HCT116 (cell line): ENCODE measurements at regions not wholly inside any gene's neighbourhood (a gene's known extent, or its start where the extent isn't known, plus 50 kb on each side); places are given as distances from the start of the nearest gene placed in this dataset.

Experiments
- ATAC-seq: fragments of 200-7000 bp; cut with Tn5 transposase; 2 replicates; pipeline ENCODE4 v1.9.1; 2020; ENCODE audit warnings: mild to moderate bottlenecking, moderate library complexity
- BruUV-seq: library from RNA; stranded (reverse); fragments of 400-500 nt; replicated peaks from 2 replicates; lab custom pipeline; 2021; lab: Mats Ljungman, UMichigan
- CTCF ChIA-PET: fragments of 300-600 bp; sonication (Branson Sonifier 250); formaldehyde crosslinking; loops from one replicate; lab custom pipeline; 2021; ENCODE audit warnings: antibody characterized with exemption; lab: Charles Lee
- POLR2A ChIA-PET: fragments of 300-600, 350-600 bp; sonication (Branson Sonifier 250); formaldehyde crosslinking; loops from one replicate; lab custom pipeline; 2021; ENCODE audit warnings: antibody characterized with exemption; lab: Charles Lee
- RAD21 ChIA-PET, 2 experiments: fragments of 300-600 bp; sonication (Branson Sonifier 250); formaldehyde crosslinking; loops; one replicate each; lab custom pipeline; 2023; ENCODE audit warnings: low total read pairs in 2 of 2; ENCODE audit not compliant: uncharacterized antibody in 2 of 2, unreplicated experiment in 2 of 2, low non-redundant PET in 1 of 2; lab: Charles Lee
- DNase-seq: peaks from one replicate; pipeline ENCODE4 v3.0.0-alpha.2; 2010; ENCODE audit warnings: low read depth, low spot score
- H2AFZ ChIP-seq: fragments of 200-600 bp; shearing (Covaris generic), sonication (generic); 2 replicates; pipeline ENCODE4 v1.6.1; 2017; ENCODE audit warnings: low read depth, mixed run types, mixed read lengths, antibody characterized with exemption, low read length; ENCODE audit not compliant: poor library complexity, severe bottlenecking
- H3K27ac ChIP-seq: 2 replicates; pipeline ENCODE4 v1.5.1; 2012; ENCODE audit warnings: low read depth, low read length
- H3K27me3 ChIP-seq: fragments of 200-600 bp; sonication (generic); 2 replicates; pipeline ENCODE4 v1.6.1; 2016; ENCODE audit warnings: mixed run types, low read length, mixed read lengths; ENCODE audit not compliant: insufficient read depth
- H3K36me3 ChIP-seq, 2 experiments: fragments of 200-500 bp in 1 of 2; fragments of 200-600 bp in 1 of 2; sonication (Bioruptor generic) in 1 of 2; sonication (generic) in 1 of 2; 2 replicates each; pipeline versions ENCODE4 v1.5.1 to v1.6.1; 2014 to 2016; ENCODE audit warnings: low read length in 2 of 2, inconsistent platforms in 1 of 2, mixed read lengths in 1 of 2, mixed run types in 1 of 2; ENCODE audit not compliant: insufficient read depth in 2 of 2, control insufficient read depth in 1 of 2
- H3K4me1 ChIP-seq, 2 experiments: fragments of 200-600 bp in 1 of 2; sonication (generic) in 1 of 2; 2 replicates each; pipeline versions ENCODE4 v1.5.1 to v1.6.1; 2012 to 2017; ENCODE audit warnings: low read length in 2 of 2, inconsistent platforms in 1 of 2, mild to moderate bottlenecking in 1 of 2, mixed read lengths in 1 of 2, mixed run types in 1 of 2, moderate library complexity in 1 of 2; ENCODE audit not compliant: insufficient read depth in 2 of 2, control insufficient read depth in 1 of 2
- H3K4me2 ChIP-seq: fragments of 200-600 bp; sonication (generic); 2 replicates; pipeline ENCODE4 v1.6.1; 2017; ENCODE audit warnings: mixed run types, low read length, mixed read lengths
- H3K4me3 ChIP-seq, 2 experiments: fragments of 200-600 bp in 1 of 2; sonication (generic) in 1 of 2; replicated peaks in 1 of 2; 2 replicates each; pipeline ENCODE4 v1.5.1; 2011 to 2016; ENCODE audit warnings: low read length in 2 of 2, control low read depth in 1 of 2, low read depth in 1 of 2, mild to moderate bottlenecking in 1 of 2, mixed read lengths in 1 of 2, mixed run types in 1 of 2
- H3K79me2 ChIP-seq: fragments of 200-600 bp; sonication (generic); 2 replicates; pipeline ENCODE4 v1.6.1; 2017; ENCODE audit warnings: mild to moderate bottlenecking, mixed run types, low read length, moderate library complexity, mixed read lengths; ENCODE audit not compliant: insufficient read depth
- H3K9ac ChIP-seq: fragments of 200-600 bp; sonication (generic); 2 replicates; pipeline ENCODE4 v1.6.1; 2016; ENCODE audit warnings: low read length, mixed read lengths
- H3K9me2 ChIP-seq: fragments of 200-600 bp; sonication (generic), shearing (Covaris generic); 2 replicates; pipeline ENCODE4 v1.6.1; 2017; ENCODE audit warnings: mixed run types, mild to moderate bottlenecking, moderate library complexity; ENCODE audit not compliant: insufficient read depth
- H3K9me3 ChIP-seq, 2 experiments: fragments of 200-500 bp in 1 of 2; fragments of 200-600 bp in 1 of 2; sonication (Bioruptor generic) in 1 of 2; sonication (generic) in 1 of 2; 2 replicates each; pipeline ENCODE4 v1.6.1; 2014 to 2017; ENCODE audit warnings: low read length in 2 of 2, mixed read lengths in 2 of 2, inconsistent platforms in 1 of 2, low read depth in 1 of 2, mild to moderate bottlenecking in 1 of 2, mixed run types in 1 of 2, moderate library complexity in 1 of 2; ENCODE audit not compliant: control insufficient read depth in 1 of 2, insufficient read depth in 1 of 2
- H4K20me1 ChIP-seq: fragments of 200-600 bp; sonication (generic), shearing (Covaris generic); 2 replicates; pipeline ENCODE4 v1.6.1; 2017; ENCODE audit warnings: mixed run types, mild to moderate bottlenecking, moderate library complexity; ENCODE audit not compliant: insufficient read depth
- EGR1 ChIP-seq: IDR thresholded peaks from 2 replicates; pipeline ENCODE4 v1.6.1; 2012; ENCODE audit warnings: low read depth
- EZH2phosphoT487 ChIP-seq: fragments of 200-600 bp; IDR thresholded peaks from 2 replicates; pipeline ENCODE4 v1.6.1; 2018; ENCODE audit warnings: antibody characterized with exemption, borderline replicate concordance
- FOSL1 ChIP-seq: IDR thresholded peaks from 2 replicates; pipeline ENCODE4 v1.6.1; 2012; ENCODE audit warnings: low read depth
- JUND ChIP-seq: IDR thresholded peaks from 2 replicates; pipeline ENCODE4 v1.6.1; 2012
- SP1 ChIP-seq: IDR thresholded peaks from 2 replicates; pipeline ENCODE4 v1.6.1; 2012; ENCODE audit warnings: low read depth
- YY1 ChIP-seq: IDR thresholded peaks from 2 replicates; pipeline ENCODE4 v1.6.1; 2011; ENCODE audit warnings: low read length, low read depth, moderate library complexity, mild to moderate bottlenecking; ENCODE audit not compliant: insufficient replicate concordance; ENCODE audit errors: extremely low read depth
- ZNF274 ChIP-seq: fragments of 200-500 bp; sonication (Bioruptor generic); IDR thresholded peaks from 2 replicates; pipeline ENCODE4 v1.6.1; 2014; ENCODE audit warnings: mild to moderate bottlenecking, low read depth, low read length, inconsistent platforms
- intact Hi-C: fragments of 100-400 bp; cut with micrococcal nuclease; formaldehyde crosslinking; loops from 2 replicates; pipeline ENCODE4 v1.10.0; 2022

DNA sequence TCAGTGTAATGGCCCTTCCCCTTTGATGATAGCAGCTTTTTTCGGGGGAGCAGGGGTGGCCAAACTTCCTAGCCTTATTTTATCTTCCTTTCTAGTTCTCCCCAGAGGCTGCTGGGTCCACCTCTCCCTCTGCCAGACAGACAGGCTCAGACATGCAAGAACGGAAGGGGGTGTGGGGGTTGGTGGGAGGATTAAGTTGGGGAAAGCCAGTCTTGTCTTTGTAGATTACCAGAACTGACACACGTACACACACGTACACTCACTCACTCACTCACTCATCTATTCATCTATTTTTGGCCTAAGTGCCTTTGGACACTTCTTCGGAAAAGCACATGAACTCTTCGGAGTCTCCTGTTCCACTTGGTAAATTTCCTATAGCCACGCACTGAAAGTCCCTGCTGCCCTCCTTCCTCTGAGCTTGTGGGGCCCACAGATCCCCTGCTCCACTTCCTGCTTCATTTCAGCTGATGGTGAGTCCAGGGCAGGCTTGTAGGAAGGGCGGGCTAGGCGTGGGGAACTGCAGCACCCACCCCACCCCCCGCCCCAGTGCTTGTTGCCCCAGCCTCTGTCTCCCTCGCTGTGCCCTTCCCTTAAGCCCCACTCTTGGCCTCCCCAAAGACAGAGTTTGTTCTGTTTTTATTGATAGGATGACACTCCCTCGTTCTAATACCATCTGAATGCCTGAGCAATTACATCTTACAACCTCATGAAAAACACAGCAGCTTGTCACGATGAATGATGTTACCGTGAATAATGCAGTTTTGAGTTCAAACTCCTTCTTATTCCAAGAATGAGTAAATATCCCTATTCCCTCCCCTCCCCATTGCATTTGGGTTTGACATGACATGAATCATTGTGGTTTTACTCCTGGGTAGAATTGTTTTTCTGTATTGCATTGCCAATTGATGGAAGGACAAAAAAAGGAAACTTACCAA lies 60.7 kb upstream of the ATP5PO start:
- DNase-seq (no peak), ATAC-seq (peak; percentile 48)
- Histone ChIP-seq H3K36me3 (no peaks in the 10 kb centered on the region), H3K27ac (peak overlapping the region; percentile 37), H3K27me3 (no peaks in the 10 kb centered on the region), H3K9ac (peak overlapping the region; percentile 18; the same call in 1 of the 2 replicates), H3K4me1 (peaks cover 22 to 35% of the 10 kb centered on the region in 2 experiments), H3K4me2 (peak overlapping the region; percentile 54), H4K20me1 (no peaks in the 10 kb centered on the region), H3K9me2 (no peaks in the 10 kb centered on the region), H3K9me3 (no peaks in the 10 kb centered on the region), H2AFZ (peak overlapping the region; percentile 70), H3K4me3 (peak overlapping the region in 1 of 2 experiments; percentile 19; a peak in 1 of 4 replicates), H3K79me2 (no peaks in the 10 kb centered on the region)
- ChIA-PET POLR2A (interaction anchor here (1.9 kb wide), 1 partner anchor 29 kb away, joined by 4 read pairs; no protein-coding TSS in a partner anchor), CTCF (no interaction called here), RAD21 (no interaction called here)
- intact Hi-C loops, result no loop called here
- BruUV-seq, result no TSS peak
- 0 out of 2 replicates have a peak, but pooled peaks have one; percentile 26 for TF ChIP-seq JUND
- TF ChIP-seq SP1, result 0 out of 2 replicates have a peak, but pooled peaks have one; percentile 18
- no peak for TF ChIP-seq EGR1
- peak; percentile 41; the same call in 1 of the 2 replicates for TF ChIP-seq FOSL1

GRCh38 chr21:33975548-33976081 lies 60.0 kb upstream of the ATP5PO start:
- H4K20me1 ChIP-seq, result no peaks in the 10 kb centered on the region
- H3K27me3 ChIP-seq, result no peaks in the 10 kb centered on the region
- H3K79me2 ChIP-seq, result no peaks in the 10 kb centered on the region
- no peak overlapping the region for H3K9ac ChIP-seq
- ATAC-seq, result peak; percentile 51
- H3K9me3 ChIP-seq, result no peaks in the 10 kb centered on the region
- CTCF ChIA-PET, result no interaction called here
- RAD21 ChIA-PET, result no interaction called here
- peak overlapping the region; percentile 54 for H3K4me2 ChIP-seq
- peaks cover 25 to 40% of the 10 kb centered on the region in 2 experiments for H3K4me1 ChIP-seq
- H3K9me2 ChIP-seq, result no peaks in the 10 kb centered on the region
- H3K27ac ChIP-seq, result peak overlapping the region; percentile 37
- intact Hi-C loops, result no loop called here
- POLR2A ChIA-PET, result interaction anchor here (1.9 kb wide), 1 partner anchor 28 kb away, joined by 4 read pairs; no protein-coding TSS in a partner anchor
- no TSS peak for BruUV-seq
- H2AFZ ChIP-seq, result no peak overlapping the region
- H3K4me3 ChIP-seq, result no peak overlapping the region
- peak; percentile 43; the same call in 1 of the 2 replicates for TF ChIP-seq FOSL1
- no peak for TF ChIP-seq ZNF274
- no peak for TF ChIP-seq YY1
- no peak for TF ChIP-seq EZH2phosphoT487
- TF ChIP-seq, all 23 proteins: peak for 1
- no peak for DNase-seq
- no peaks in the 10 kb centered on the region for H3K36me3 ChIP-seq
